GM12801 (cell line): ENCODE measurements at regions not wholly inside any gene's neighbourhood (a gene's known extent, or its start where the extent isn't known, plus 50 kb on each side); places are given as distances from the start of the nearest gene placed in this dataset.

Source experiments
- CTCF ChIP-seq: IDR thresholded peaks from one replicate; pipeline ENCODE4 v1.5.1; 2011; ENCODE audit warnings: control low read depth; ENCODE audit not compliant: insufficient read length; ENCODE audit errors: extremely low read depth

GRCh38 chr12:65535946-65536345, 257.5 kb downstream of the MSRB3 start:
- TF ChIP-seq CTCF: no peak

- TF ChIP-seq CTCF: no peak
These were observed 257.9 kb downstream of the MSRB3 start for GRCh38 chr12:65536351-65536750.

- no peak for TF ChIP-seq CTCF
These were observed 258.6 kb downstream of the MSRB3 start for GRCh38 chr12:65536876-65537681.

- no peak for TF ChIP-seq CTCF
These were observed 259.5 kb downstream of the MSRB3 start for GRCh38 chr12:65537978-65538377.

- TF ChIP-seq CTCF: no peak
These were observed 260.5 kb downstream of the MSRB3 start for GRCh38 chr12:65539023-65539422.

- no peak for TF ChIP-seq CTCF
These were observed 261.7 kb downstream of the MSRB3 start for GRCh38 chr12:65540140-65540539.

GRCh38 chr12:65546528-65546927, 268.0 kb downstream of the MSRB3 start:
- no peak for TF ChIP-seq CTCF
